Gastroesophageal sphincter (tissue), 3 donors: ENCODE measurements at regions not wholly inside any gene's neighbourhood (a gene's known extent, or its start where the extent isn't known, plus 50 kb on each side); places are given as distances from the start of the nearest gene placed in this dataset.

Experiments used
- CTCF ChIP-seq, 4 experiments: fragments of 200-600 bp in 2 of 4; fragments of 450-650 bp in 2 of 4; sonication (generic) in 1 of 4; IDR thresholded peaks; one replicate each; pipeline ENCODE4 v1.5.1; 2017 to 2019; ENCODE audit warnings: antibody characterized with exemption in 4 of 4, mild to moderate bottlenecking in 2 of 4, moderate library complexity in 2 of 4
- POLR2AphosphoS5 ChIP-seq: sonication (generic); formaldehyde crosslinking; IDR thresholded peaks from one replicate; pipeline ENCODE4 v1.6.1; 2017; ENCODE audit warnings: antibody characterized with exemption

- TF ChIP-seq CTCF (IDR thresholded peaks at IDR 0.05) (no peak), POLR2AphosphoS5 (no peak)
These were observed 117.2 kb upstream of the IGSF21 start for GRCh38 chr1:17990401-17990800.
